GM12878 (cell line): ENCODE measurements at regions not wholly inside any gene's neighbourhood (a gene's known extent, or its start where the extent isn't known, plus 50 kb on each side); places are given as distances from the start of the nearest gene placed in this dataset.

Source experiments
- ATAC-seq: fragments of 200-7000 bp; cut with Tn5 transposase; 3 replicates; pipeline ENCODE4 v1.9.1; 2020; ENCODE audit warnings: mild to moderate bottlenecking, moderate library complexity
- BruUV-seq: library from RNA; stranded (reverse); fragments of 400-500 nt; replicated peaks from 2 replicates; lab custom pipeline; 2021; lab: Mats Ljungman, UMichigan
- CTCF ChIA-PET: fragments of 300-600 bp; sonication (Branson Sonifier 250); formaldehyde crosslinking; extraction: SDS; loops from one replicate; lab custom pipeline; 2021; ENCODE audit warnings: inconsistent platforms; lab: Yijun Ruan, JAX
- POLR2A ChIA-PET: fragments of 350-600 bp; formaldehyde crosslinking; extraction: SDS; loops from one replicate; lab custom pipeline; 2021; ENCODE audit warnings: inconsistent platforms; lab: Charles Lee
- RAD21 ChIA-PET: fragments of 300-600 bp; sonication (Branson Sonifier 250); formaldehyde crosslinking; loops from one replicate; lab custom pipeline; 2023; ENCODE audit warnings: antibody characterized with exemption; ENCODE audit not compliant: unreplicated experiment; lab: Charles Lee
- SMC1A ChIA-PET: fragments of 300-600 bp; sonication (Branson Sonifier 250); formaldehyde crosslinking; loops from one replicate; lab custom pipeline; 2023; ENCODE audit not compliant: unreplicated experiment, uncharacterized antibody; lab: Charles Lee
- DNase-seq: peaks from one replicate; pipeline ENCODE4 v3.0.0-alpha.2; 2011; ENCODE audit warnings: low read depth, low spot score
- FAIRE-seq: peaks from 3 replicates; lab custom pipeline; 2011; peaks lifted over from hg19 to GRCh38; lab: Jason Lieb, UNC
- H2AFZ ChIP-seq: 2 replicates; pipeline ENCODE4 v1.6.0; 2011; ENCODE audit warnings: low read depth, low read length, control low read depth; ENCODE audit not compliant: control insufficient read depth
- H3K27ac ChIP-seq: 2 replicates; pipeline ENCODE4 v1.5.1; 2011; ENCODE audit warnings: control low read depth; ENCODE audit not compliant: control insufficient read depth, insufficient read depth
- H3K27me3 ChIP-seq, 2 experiments: replicated peaks in 1 of 2; 2 replicates each; pipeline versions ENCODE4 v1.6.0 to v1.6.1; 2011; ENCODE audit warnings: low read length in 1 of 2; ENCODE audit not compliant: control insufficient read depth in 2 of 2, insufficient read depth in 2 of 2
- H3K36me3 ChIP-seq, 2 experiments: 2 replicates each; pipeline ENCODE4 v1.5.1; 2011; ENCODE audit warnings: low read length in 1 of 2; ENCODE audit not compliant: control insufficient read depth in 2 of 2, insufficient read depth in 2 of 2
- H3K4me1 ChIP-seq: 2 replicates; pipeline ENCODE4 v1.6.1; 2011; ENCODE audit warnings: mild to moderate bottlenecking, low read length, moderate library complexity, mixed read lengths; ENCODE audit not compliant: control insufficient read depth, insufficient read depth
- H3K4me2 ChIP-seq: 2 replicates; pipeline ENCODE4 v1.6.0; 2011; ENCODE audit warnings: control low read depth; ENCODE audit not compliant: control insufficient read depth, insufficient read depth
- H3K4me3 ChIP-seq: fragments of 200-600 bp; sonication (generic); 2 replicates; pipeline ENCODE4 v1.5.1; 2016
- H3K79me2 ChIP-seq: 2 replicates; pipeline ENCODE4 v1.6.0; 2011; ENCODE audit warnings: low read length; ENCODE audit not compliant: control insufficient read depth, insufficient read depth
- H3K9ac ChIP-seq: 2 replicates; pipeline ENCODE4 v1.8.0; 2011; ENCODE audit warnings: low read length, control low read depth, mixed read lengths; ENCODE audit not compliant: control insufficient read depth, insufficient read depth
- H3K9me3 ChIP-seq: replicated peaks from 3 replicates; pipeline ENCODE4 v1.5.1; 2011; ENCODE audit warnings: mild to moderate bottlenecking, low read length; ENCODE audit not compliant: control insufficient read depth, insufficient read depth
- H4K20me1 ChIP-seq: 2 replicates; pipeline ENCODE4 v1.6.0; 2011; ENCODE audit not compliant: control insufficient read depth, insufficient read depth
- ATF3 ChIP-seq: IDR thresholded peaks from 2 replicates; pipeline ENCODE4 v1.6.1; 2011; ENCODE audit warnings: low read depth, mild to moderate bottlenecking, low read length, moderate library complexity, borderline replicate concordance; ENCODE audit errors: extremely low read depth
- BMI1 ChIP-seq: fragments of 450-650 bp; IDR thresholded peaks from 2 replicates; pipeline ENCODE4 v1.6.1; 2016; ENCODE audit warnings: mild to moderate bottlenecking, moderate library complexity, borderline replicate concordance
- NFXL1 ChIP-seq: fragments of 450-650 bp; IDR thresholded peaks from 2 replicates; pipeline ENCODE4 v1.6.1; 2017; ENCODE audit warnings: antibody characterized with exemption, mild to moderate bottlenecking, borderline replicate concordance
- NR2C1 ChIP-seq: fragments of 450-650 bp; IDR thresholded peaks from 2 replicates; pipeline ENCODE4 v1.6.1; 2017; ENCODE audit warnings: antibody characterized with exemption, mild to moderate bottlenecking, moderate library complexity
- RBBP5 ChIP-seq: fragments of 200-600 bp; sonication (generic); conservative IDR thresholded peaks from 2 replicates; pipeline ENCODE4 v1.6.1; 2016
- SIN3A ChIP-seq: IDR thresholded peaks from 2 replicates; pipeline ENCODE4 v1.6.1; 2012; ENCODE audit warnings: low read depth, low read length, improper control_type of control experiment
- SMAD1 ChIP-seq: fragments of 450-650 bp; IDR thresholded peaks from 2 replicates; pipeline ENCODE4 v1.6.1; 2018; ENCODE audit warnings: mild to moderate bottlenecking, low read depth; ENCODE audit not compliant: partially characterized antibody
- TAF1 ChIP-seq: IDR thresholded peaks from 2 replicates; pipeline ENCODE4 v1.6.1; 2011; ENCODE audit warnings: mild to moderate bottlenecking, low read depth, low read length, borderline replicate concordance
- WRNIP1 ChIP-seq: IDR thresholded peaks from 2 replicates; pipeline ENCODE4 v1.6.1; 2011; ENCODE audit warnings: low read depth, low read length, improper control_type of control experiment, borderline replicate concordance
- ZNF384 ChIP-seq: IDR thresholded peaks from 2 replicates; pipeline ENCODE4 v1.6.1; 2012; ENCODE audit warnings: low read depth, mild to moderate bottlenecking, low read length, improper control_type of control experiment, borderline replicate concordance
- WGBS: methylation state at CpG from one replicate; pipeline ENCODE4 v1.1.6; 2016; ENCODE audit warnings: low lambda C conversion rate; ENCODE audit not compliant: insufficient replicate concordance, insufficient coverage; ENCODE audit errors: missing lambda C conversion rate; 5-methylcytosine and 5-hydroxymethylcytosine counted together
- in situ Hi-C: fragments of 300-500 bp; cut with MboI; formaldehyde crosslinking; loops from 9 replicates; pipeline ENCODE4 v1.14.3; 2018; ENCODE audit warnings: mixed read lengths
- intact Hi-C: fragments of 100-400 bp; cut with micrococcal nuclease; formaldehyde crosslinking; loops from one replicate; pipeline ENCODE4 v1.14.2; 2022; ENCODE audit not compliant: unreplicated experiment
- TF ChIP-seq, protein P1 (sequence below): fragments of 450-650 bp; IDR thresholded peaks from 2 replicates; pipeline ENCODE4 v1.6.1; 2017; ENCODE audit warnings: mild to moderate bottlenecking

GRCh38 chr22:49541693-49542230 is 285.9 kb downstream of the BRD1 start:
- Histone ChIP-seq H3K4me2 (no peak overlapping the region), H4K20me1 (no peaks in the 10 kb centered on the region), H3K4me1 (no peaks in the 10 kb centered on the region), H3K36me3 (peaks cover 0 to 2% of the 10 kb centered on the region in 2 experiments; a peak in 3 of 4 replicates), H3K27me3 (no peaks in the 10 kb centered on the region), H3K9me3 (no peaks in the 10 kb centered on the region), H3K27ac (no peak overlapping the region), H2AFZ (no peak overlapping the region), H3K9ac (no peak overlapping the region), H3K79me2 (no peaks in the 10 kb centered on the region), H3K4me3 (no peak overlapping the region)
- intact Hi-C loops (no loop called here), in situ Hi-C loops (no loop called here)
- BruUV-seq, result no TSS peak
- POLR2A ChIA-PET, result no interaction called here
- no peak for DNase-seq
- ATAC-seq, result no peak
- CTCF ChIA-PET, result interaction anchor here (0.6 kb wide), 1 partner anchor 383 kb away, joined by 3 read pairs; no protein-coding TSS in a partner anchor
- no peak for FAIRE-seq
- WGBS, result 82% methylated on average over 11 of the region's 15 CpGs
- TF ChIP-seq, protein P1, sequence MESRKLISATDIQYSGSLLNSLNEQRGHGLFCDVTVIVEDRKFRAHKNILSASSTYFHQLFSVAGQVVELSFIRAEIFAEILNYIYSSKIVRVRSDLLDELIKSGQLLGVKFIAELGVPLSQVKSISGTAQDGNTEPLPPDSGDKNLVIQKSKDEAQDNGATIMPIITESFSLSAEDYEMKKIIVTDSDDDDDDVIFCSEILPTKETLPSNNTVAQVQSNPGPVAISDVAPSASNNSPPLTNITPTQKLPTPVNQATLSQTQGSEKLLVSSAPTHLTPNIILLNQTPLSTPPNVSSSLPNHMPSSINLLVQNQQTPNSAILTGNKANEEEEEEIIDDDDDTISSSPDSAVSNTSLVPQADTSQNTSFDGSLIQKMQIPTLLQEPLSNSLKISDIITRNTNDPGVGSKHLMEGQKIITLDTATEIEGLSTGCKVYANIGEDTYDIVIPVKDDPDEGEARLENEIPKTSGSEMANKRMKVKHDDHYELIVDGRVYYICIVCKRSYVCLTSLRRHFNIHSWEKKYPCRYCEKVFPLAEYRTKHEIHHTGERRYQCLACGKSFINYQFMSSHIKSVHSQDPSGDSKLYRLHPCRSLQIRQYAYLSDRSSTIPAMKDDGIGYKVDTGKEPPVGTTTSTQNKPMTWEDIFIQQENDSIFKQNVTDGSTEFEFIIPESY, result no peak
- TF ChIP-seq NR2C1 (no peak), TAF1 (no peak), WRNIP1 (no peak), ZNF384 (no peak), ATF3 (no peak), SMAD1 (no peak), NFXL1 (no peak), SIN3A (no peak), BMI1 (no peak), RBBP5 (no peak)
- RAD21 ChIA-PET, result no interaction called here
- SMC1A ChIA-PET, result no interaction called here
